NCI-H187 treated with DMSO at 0.1 percent for 48 hours (cell line): ENCODE measurements at regions not wholly inside any gene's neighbourhood (a gene's known extent, or its start where the extent isn't known, plus 50 kb on each side); places are given as distances from the start of the nearest gene placed in this dataset.
"Not testable (repeated sequence)": the region's sequence is repeated elsewhere in the genome, so short reads cannot be mapped to it uniquely, and the experiment has no call there.

Experiments used
- DNase-seq: peaks from one replicate; lab custom pipeline; 2025; lab: John Stamatoyannopoulos, UW

GRCh38 chr3:162538906-162539305 is 1042.3 kb downstream of the OTOL1 start:
- DNase-seq, result no peak

- no peak for DNase-seq
Observed at GRCh38 chr3:162540421-162540820, 1043.8 kb downstream of the OTOL1 start.

GRCh38 chr3:162541923-162542322 is 1045.3 kb downstream of the OTOL1 start:
- DNase-seq, result no peak

GRCh38 chr3:162544246-162544645 is 1047.6 kb downstream of the OTOL1 start:
- DNase-seq, result no peak

GRCh38 chr3:162546910-162547309 is 1050.3 kb downstream of the OTOL1 start:
- DNase-seq, result no peak

GRCh38 chr3:162547321-162547720 is 1050.7 kb downstream of the OTOL1 start:
- DNase-seq, result no peak

GRCh38 chr3:162555761-162556160 is 1059.2 kb downstream of the OTOL1 start:
- no peak for DNase-seq

GRCh38 chr3:162558016-162558415 is 1061.4 kb downstream of the OTOL1 start:
- DNase-seq, result no peak

- no peak for DNase-seq
Observed at GRCh38 chr3:162568706-162569105, 1072.1 kb downstream of the OTOL1 start.

GRCh38 chr3:162569314-162569713 is 1072.7 kb downstream of the OTOL1 start:
- no peak for DNase-seq

- DNase-seq, result no peak
Observed at GRCh38 chr3:162584986-162585385, 1088.4 kb downstream of the OTOL1 start.

- DNase-seq, result no peak
Observed at GRCh38 chr3:162586591-162586990, 1090.0 kb downstream of the OTOL1 start.

GRCh38 chr3:162597226-162597625 is 1100.6 kb downstream of the OTOL1 start:
- no peak for DNase-seq

GRCh38 chr3:162598500-162598899 is 1101.9 kb downstream of the OTOL1 start:
- not testable (repeated sequence) for DNase-seq

- not testable (repeated sequence) for DNase-seq
Observed at GRCh38 chr3:162599742-162600141, 1103.1 kb downstream of the OTOL1 start.

GRCh38 chr3:162601101-162601670 is 1104.6 kb downstream of the OTOL1 start:
- DNase-seq, result no peak

GRCh38 chr3:162602619-162603018 is 1106.0 kb downstream of the OTOL1 start:
- no peak for DNase-seq

- DNase-seq, result no peak
Observed at GRCh38 chr3:162605651-162606204, 1109.1 kb downstream of the OTOL1 start.

GRCh38 chr3:162610261-162610660 is 1113.7 kb downstream of the OTOL1 start:
- DNase-seq, result no peak

GRCh38 chr3:162612991-162613390 is 1116.4 kb downstream of the OTOL1 start:
- DNase-seq, result no peak

- DNase-seq, result no peak
Observed at GRCh38 chr3:162626172-162626571, 1129.6 kb downstream of the OTOL1 start.

GRCh38 chr3:162628531-162628930 is 1131.9 kb downstream of the OTOL1 start:
- DNase-seq, result no peak

- DNase-seq, result no peak
Observed at GRCh38 chr3:162629372-162629771, 1132.8 kb downstream of the OTOL1 start.

GRCh38 chr3:162632672-162633071 is 1136.1 kb downstream of the OTOL1 start:
- DNase-seq, result no peak
